ENCODE measurements at regions not wholly inside any gene's neighbourhood (a gene's known extent, or its start where the extent isn't known, plus 50 kb on each side); places are given as distances from the start of the nearest gene placed in this dataset.

GRCh38 chr19:31733591-31733990 lies 384.4 kb upstream of the TSHZ3 start:
- Histone ChIP-seq H3K9me3 (ENCODE audit: low read length) (no peaks in the 10 kb centered on the region), H4K20me1 (ENCODE audit: insufficient read depth, low read length) (no peaks in the 10 kb centered on the region), H3K36me3 (ENCODE audit: insufficient read depth, low read length) (no peaks in the 10 kb centered on the region), H3K4me3 (ENCODE audit: low read depth, low read length, poor library complexity, severe bottlenecking) (no peak overlapping the region), H3K4me1 (ENCODE audit: insufficient read depth, low read length, poor library complexity, severe bottlenecking) (no peaks in the 10 kb centered on the region), H3K27ac (ENCODE audit: low read depth, low read length, poor library complexity, severe bottlenecking) (no peak overlapping the region), H2AFZ (ENCODE audit: low read length) (no peak overlapping the region), H3K9me2 (ENCODE audit: insufficient read depth, low read length) (no peaks in the 10 kb centered on the region), H3K4me2 (ENCODE audit: low read length) (no peak overlapping the region), H3K79me2 (ENCODE audit: insufficient read depth, low read depth, low read length) (no peaks in the 10 kb centered on the region)
- no peak for TF ChIP-seq EZH2phosphoT487 (IDR thresholded peaks at IDR 0.05; ENCODE audit: borderline replicate concordance, low read depth, low read length)
- no peak for TF ChIP-seq CTCF (conservative IDR thresholded peaks at IDR 0.05; ENCODE audit: low read length)
- ChIA-PET POLR2A (no interaction called here), CTCF (ENCODE audit: unreplicated experiment) (no interaction called here)
- intact Hi-C loops (cut with micrococcal nuclease; ENCODE audit: unreplicated experiment), result no loop called here
- no TSS peak for BruUV-seq (replicated peaks)
- no peak for DNase-seq (ENCODE audit: low spot score)

GRCh38 chr19:31742249-31742648 lies 393.0 kb upstream of the TSHZ3 start:
- H3K27ac ChIP-seq (ENCODE audit: low read depth, low read length, poor library complexity, severe bottlenecking), result no peak overlapping the region
- intact Hi-C loops (cut with micrococcal nuclease; ENCODE audit: unreplicated experiment), result no loop called here
- no peaks in the 10 kb centered on the region for H3K9me2 ChIP-seq (ENCODE audit: insufficient read depth, low read length)
- no TSS peak for BruUV-seq (replicated peaks)
- no peaks in the 10 kb centered on the region for H3K79me2 ChIP-seq (ENCODE audit: insufficient read depth, low read depth, low read length)
- POLR2A ChIA-PET, result no interaction called here
- no peaks in the 10 kb centered on the region for H3K4me1 ChIP-seq (ENCODE audit: insufficient read depth, low read length, poor library complexity, severe bottlenecking)
- H3K4me3 ChIP-seq (ENCODE audit: low read depth, low read length, poor library complexity, severe bottlenecking), result no peak overlapping the region
- no peaks in the 10 kb centered on the region for H3K9me3 ChIP-seq (ENCODE audit: low read length)
- no peak overlapping the region for H3K4me2 ChIP-seq (ENCODE audit: low read length)
- DNase-seq (ENCODE audit: low spot score), result no peak
- CTCF ChIA-PET (ENCODE audit: unreplicated experiment), result no interaction called here
- no peaks in the 10 kb centered on the region for H3K36me3 ChIP-seq (ENCODE audit: insufficient read depth, low read length)
- H2AFZ ChIP-seq (ENCODE audit: low read length), result no peak overlapping the region
- no peaks in the 10 kb centered on the region for H4K20me1 ChIP-seq (ENCODE audit: insufficient read depth, low read length)
- TF ChIP-seq CTCF (conservative IDR thresholded peaks at IDR 0.05; ENCODE audit: low read length) (no peak), EZH2phosphoT487 (IDR thresholded peaks at IDR 0.05; ENCODE audit: borderline replicate concordance, low read depth, low read length) (no peak)

GRCh38 chr19:31745731-31746130 lies 396.5 kb upstream of the TSHZ3 start:
- no peaks in the 10 kb centered on the region for H3K9me3 ChIP-seq (ENCODE audit: low read length)
- ChIA-PET CTCF (ENCODE audit: unreplicated experiment) (no interaction called here), POLR2A (no interaction called here)
- no peaks in the 10 kb centered on the region for H3K79me2 ChIP-seq (ENCODE audit: insufficient read depth, low read depth, low read length)
- H3K4me1 ChIP-seq (ENCODE audit: insufficient read depth, low read length, poor library complexity, severe bottlenecking), result no peaks in the 10 kb centered on the region
- H3K4me3 ChIP-seq (ENCODE audit: low read depth, low read length, poor library complexity, severe bottlenecking), result no peak overlapping the region
- TF ChIP-seq CTCF (conservative IDR thresholded peaks at IDR 0.05; ENCODE audit: low read length) (no peak), EZH2phosphoT487 (IDR thresholded peaks at IDR 0.05; ENCODE audit: borderline replicate concordance, low read depth, low read length) (no peak)
- no peak overlapping the region for H3K4me2 ChIP-seq (ENCODE audit: low read length)
- BruUV-seq (replicated peaks), result no TSS peak
- H3K9me2 ChIP-seq (ENCODE audit: insufficient read depth, low read length), result no peaks in the 10 kb centered on the region
- no peak overlapping the region for H2AFZ ChIP-seq (ENCODE audit: low read length)
- no peaks in the 10 kb centered on the region for H4K20me1 ChIP-seq (ENCODE audit: insufficient read depth, low read length)
- no peaks in the 10 kb centered on the region for H3K36me3 ChIP-seq (ENCODE audit: insufficient read depth, low read length)
- intact Hi-C loops (cut with micrococcal nuclease; ENCODE audit: unreplicated experiment), result no loop called here
- DNase-seq (ENCODE audit: low spot score), result no peak
- H3K27ac ChIP-seq (ENCODE audit: low read depth, low read length, poor library complexity, severe bottlenecking), result no peak overlapping the region
